GM18873 (cell line): ENCODE measurements at regions not wholly inside any gene's neighbourhood (a gene's known extent, or its start where the extent isn't known, plus 50 kb on each side); places are given as distances from the start of the nearest gene placed in this dataset.
"Not testable (repeated sequence)": the region's sequence is repeated elsewhere in the genome, so short reads cannot be mapped to it uniquely, and the experiment has no call there.

Experiments used
- ATAC-seq: cut with Tn5 transposase; IDR thresholded peaks from one replicate; pipeline ENCODE4 v1.9.1; 2021; ENCODE audit warnings: mild to moderate bottlenecking, moderate library complexity, moderate number of reproducible peaks; ENCODE audit not compliant: unreplicated experiment, low FRiP score

GRCh38 chr7:17552373-17552772 lies 253.9 kb downstream of the AHR start:
- no peak for ATAC-seq

- no peak for ATAC-seq
These were observed 254.5 kb downstream of the AHR start for GRCh38 chr7:17552952-17553351.

GRCh38 chr7:17554341-17555015 lies 256.0 kb downstream of the AHR start:
- no peak for ATAC-seq

- ATAC-seq = no peak
These were observed 257.9 kb downstream of the AHR start for GRCh38 chr7:17556247-17556956.

GRCh38 chr7:17557251-17557671 lies 258.8 kb downstream of the AHR start:
- no peak for ATAC-seq

- ATAC-seq = no peak
These were observed 259.7 kb downstream of the AHR start for GRCh38 chr7:17558135-17558534.

GRCh38 chr7:17558558-17559332 lies 260.3 kb downstream of the AHR start:
- no peak for ATAC-seq

- no peak for ATAC-seq
These were observed 260.9 kb downstream of the AHR start for GRCh38 chr7:17559388-17559787.

GRCh38 chr7:17560516-17560915 lies 262.1 kb downstream of the AHR start:
- no peak for ATAC-seq

GRCh38 chr7:17560966-17561365 lies 262.5 kb downstream of the AHR start:
- ATAC-seq = no peak

- ATAC-seq = no peak
These were observed 266.3 kb downstream of the AHR start for GRCh38 chr7:17564678-17565212.

- ATAC-seq = no peak
These were observed 281.7 kb downstream of the AHR start for GRCh38 chr7:17580141-17580540.

- no peak for ATAC-seq
These were observed 282.4 kb downstream of the AHR start for GRCh38 chr7:17580856-17581255.

GRCh38 chr7:17581301-17581700 lies 282.8 kb downstream of the AHR start:
- no peak for ATAC-seq

GRCh38 chr7:17582696-17583095 lies 284.2 kb downstream of the AHR start:
- ATAC-seq = not testable (repeated sequence)

GRCh38 chr7:17583786-17584185 lies 285.3 kb downstream of the AHR start:
- no peak for ATAC-seq

- ATAC-seq = no peak
These were observed 286.4 kb downstream of the AHR start for GRCh38 chr7:17584822-17585221.

- no peak for ATAC-seq
These were observed 288.3 kb downstream of the AHR start for GRCh38 chr7:17586711-17587110.

- ATAC-seq = no peak
These were observed 290.3 kb downstream of the AHR start for GRCh38 chr7:17588730-17589129.

GRCh38 chr7:17589671-17590070 lies 291.2 kb downstream of the AHR start:
- ATAC-seq = no peak

- no peak for ATAC-seq
These were observed 291.8 kb downstream of the AHR start for GRCh38 chr7:17590221-17590620.
